Activated CD4-positive, alpha-beta memory T cell treated with anti-CD3 and anti-CD28 coated beads, Interleukin-2, amount 10 ng/mL, durations not matched to agents 7 days and 5 days (primary cell): ENCODE measurements at regions not wholly inside any gene's neighbourhood (a gene's known extent, or its start where the extent isn't known, plus 50 kb on each side); places are given as distances from the start of the nearest gene placed in this dataset.
"Not testable (repeated sequence)": the region's sequence is repeated elsewhere in the genome, so short reads cannot be mapped to it uniquely, and the experiment has no call there.

Experiments used
- CTCF ChIA-PET: fragments of 350-600 bp; sonication (Branson Sonifier 250); formaldehyde crosslinking; loops from one replicate; lab custom pipeline; 2021; ENCODE audit warnings: antibody characterized with exemption, inconsistent platforms; lab: Charles Lee
- POLR2A ChIA-PET: fragments of 350-600 bp; sonication (Branson Sonifier 250); formaldehyde crosslinking; loops from one replicate; lab custom pipeline; 2021; ENCODE audit warnings: antibody characterized with exemption; lab: Charles Lee
- DNase-seq: peaks from one replicate; pipeline ENCODE4 v3.0.0-alpha.2; 2020
- H3K27ac Mint-ChIP-seq: one replicate; pipeline ENCODE4 v1.8.0; 2021; ENCODE audit warnings: mild to moderate bottlenecking, mixed read lengths
- H3K27me3 Mint-ChIP-seq: one replicate; pipeline ENCODE4 v1.8.0; 2021; ENCODE audit warnings: mixed read lengths
- H3K36me3 Mint-ChIP-seq: one replicate; pipeline ENCODE4 v1.8.0; 2021; ENCODE audit warnings: low read depth, mixed read lengths
- H3K4me1 Mint-ChIP-seq: one replicate; pipeline ENCODE4 v1.8.0; 2021; ENCODE audit warnings: mixed read lengths
- H3K4me3 Mint-ChIP-seq: one replicate; pipeline ENCODE4 v1.8.0; 2021; ENCODE audit warnings: mild to moderate bottlenecking, mixed read lengths
- H3K9me3 Mint-ChIP-seq: one replicate; pipeline ENCODE4 v1.8.0; 2021; ENCODE audit warnings: mixed read lengths

DNA sequence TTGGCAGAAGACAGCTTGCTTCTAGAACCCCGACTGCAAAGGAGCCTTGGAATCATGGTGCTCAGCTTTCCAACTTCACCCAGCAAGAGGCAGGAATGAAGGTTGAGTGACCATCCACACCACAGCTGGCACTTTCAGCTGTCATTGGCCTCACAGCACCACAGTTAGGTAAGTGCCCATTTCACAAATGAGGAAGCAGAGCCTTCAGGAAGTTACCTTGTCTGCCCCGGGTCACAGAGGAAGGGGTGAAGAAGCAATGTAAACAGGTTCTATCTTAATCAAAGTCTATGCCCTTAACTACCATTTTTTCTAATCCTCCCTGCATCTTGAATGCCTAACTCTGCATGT lies 156.0 kb downstream of the GLUL start:
- H3K4me3 Mint-ChIP-seq = no peak overlapping the region
- H3K27me3 Mint-ChIP-seq = peaks cover 11% of the 10 kb centered on the region
- CTCF ChIA-PET = no interaction called here
- POLR2A ChIA-PET = interaction anchor here (1.5 kb wide), 1 partner anchor 13 kb away, joined by 4 read pairs; no protein-coding TSS in a partner anchor
- no peaks in the 10 kb centered on the region for H3K9me3 Mint-ChIP-seq
- no peaks in the 10 kb centered on the region for H3K36me3 Mint-ChIP-seq
- H3K27ac Mint-ChIP-seq = no peak overlapping the region
- peaks cover 3% of the 10 kb centered on the region for H3K4me1 Mint-ChIP-seq
- DNase-seq = no peak

DNA sequence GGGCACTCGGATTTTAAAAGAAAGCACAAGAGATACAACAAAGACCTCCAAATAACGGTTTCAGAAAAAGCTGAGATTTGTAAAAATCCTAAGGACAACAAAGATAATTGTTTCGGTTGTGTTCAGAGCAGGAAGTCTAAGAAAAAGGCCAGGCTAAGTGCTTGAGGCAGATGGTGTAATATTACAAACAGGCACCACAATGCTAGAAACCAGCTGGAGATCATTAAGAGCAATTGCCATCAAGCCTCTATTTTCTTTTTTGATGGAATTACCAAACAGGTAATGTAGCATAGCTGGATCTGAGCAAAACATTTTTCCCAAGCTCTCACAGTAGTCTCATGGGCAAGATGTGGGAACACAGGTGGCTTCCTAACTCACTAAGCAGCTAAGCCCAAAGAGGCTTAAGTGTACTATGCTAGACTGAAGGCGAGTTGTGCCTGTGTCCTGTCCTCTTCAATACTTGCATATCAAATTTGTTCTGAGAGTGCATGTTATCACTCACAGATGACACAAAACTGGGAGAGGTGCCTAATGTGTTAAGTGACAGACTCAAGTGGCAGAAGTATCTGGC lies 161.6 kb downstream of the GLUL start:
- no peaks in the 10 kb centered on the region for H3K36me3 Mint-ChIP-seq
- CTCF ChIA-PET = no interaction called here
- POLR2A ChIA-PET = no interaction called here
- H3K27ac Mint-ChIP-seq = no peak overlapping the region
- no peak overlapping the region for H3K4me3 Mint-ChIP-seq
- H3K4me1 Mint-ChIP-seq = no peaks in the 10 kb centered on the region
- DNase-seq = no peak
- H3K9me3 Mint-ChIP-seq = no peaks in the 10 kb centered on the region
- no peaks in the 10 kb centered on the region for H3K27me3 Mint-ChIP-seq

DNA sequence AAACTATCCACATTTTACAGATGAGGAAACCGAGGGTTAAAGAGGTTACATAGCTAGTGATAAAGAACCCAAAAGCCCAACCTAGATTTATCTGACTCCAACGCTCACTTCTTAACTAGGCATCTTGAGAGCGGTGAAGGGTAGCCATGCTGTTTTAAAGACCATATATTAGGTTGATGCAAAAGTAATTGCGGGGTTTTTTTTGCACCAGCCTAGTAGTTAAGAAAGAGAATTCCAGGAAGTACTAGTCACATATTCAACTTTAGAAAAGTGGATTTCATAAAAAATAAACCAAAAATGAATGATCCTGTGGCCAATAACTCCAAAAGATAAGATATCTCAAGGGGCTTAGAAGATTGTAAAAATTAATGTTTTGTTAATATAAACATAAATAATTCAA lies 162.1 kb downstream of the GLUL start:
- no peak for DNase-seq
- CTCF ChIA-PET = no interaction called here
- no peaks in the 10 kb centered on the region for H3K4me1 Mint-ChIP-seq
- H3K4me3 Mint-ChIP-seq = no peak overlapping the region
- POLR2A ChIA-PET = no interaction called here
- H3K9me3 Mint-ChIP-seq = no peaks in the 10 kb centered on the region
- H3K36me3 Mint-ChIP-seq = no peaks in the 10 kb centered on the region
- H3K27ac Mint-ChIP-seq = no peak overlapping the region
- no peaks in the 10 kb centered on the region for H3K27me3 Mint-ChIP-seq

DNA sequence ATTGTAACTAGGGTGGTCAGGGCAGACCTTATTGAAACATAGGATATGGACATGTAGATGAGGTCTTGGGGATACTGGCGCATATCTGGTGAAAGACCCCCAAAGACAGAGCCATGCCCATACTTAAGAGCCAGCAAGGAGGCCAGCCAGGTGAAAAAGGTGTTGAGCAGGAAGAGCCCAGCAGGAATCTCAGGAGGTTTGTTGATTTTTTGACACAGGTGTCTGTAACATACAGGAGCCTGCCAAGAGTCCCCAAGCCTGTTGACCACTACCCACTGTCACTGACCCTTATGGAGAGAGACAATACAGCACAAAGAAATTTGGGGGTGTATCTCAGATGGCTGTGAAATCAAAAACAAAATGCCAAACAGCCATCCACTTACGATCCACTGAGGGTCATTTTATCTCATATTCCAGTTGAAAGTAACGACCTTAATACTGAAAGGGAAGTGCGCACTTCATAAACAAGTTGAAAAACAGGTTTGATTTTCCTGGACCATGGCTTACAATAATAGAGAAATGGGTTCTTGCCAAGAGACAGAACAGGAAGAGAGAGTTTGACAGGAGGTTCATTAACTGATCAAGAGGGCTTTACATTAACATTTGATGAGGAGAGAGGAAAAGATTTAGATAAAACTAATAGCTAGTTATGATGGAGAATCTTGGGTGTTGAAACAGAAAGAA lies 163.6 kb downstream of the GLUL start:
- Mint-ChIP-seq H3K4me3 (no peak overlapping the region), H3K27ac (no peak overlapping the region), H3K36me3 (no peaks in the 10 kb centered on the region), H3K9me3 (no peaks in the 10 kb centered on the region), H3K4me1 (no peaks in the 10 kb centered on the region), H3K27me3 (peaks cover 7% of the 10 kb centered on the region)
- ChIA-PET CTCF (interaction anchor here (0.6 kb wide), 1 partner anchor 291 kb away, joined by 3 read pairs; no protein-coding TSS in a partner anchor), POLR2A (no interaction called here)
- no peak for DNase-seq

DNA sequence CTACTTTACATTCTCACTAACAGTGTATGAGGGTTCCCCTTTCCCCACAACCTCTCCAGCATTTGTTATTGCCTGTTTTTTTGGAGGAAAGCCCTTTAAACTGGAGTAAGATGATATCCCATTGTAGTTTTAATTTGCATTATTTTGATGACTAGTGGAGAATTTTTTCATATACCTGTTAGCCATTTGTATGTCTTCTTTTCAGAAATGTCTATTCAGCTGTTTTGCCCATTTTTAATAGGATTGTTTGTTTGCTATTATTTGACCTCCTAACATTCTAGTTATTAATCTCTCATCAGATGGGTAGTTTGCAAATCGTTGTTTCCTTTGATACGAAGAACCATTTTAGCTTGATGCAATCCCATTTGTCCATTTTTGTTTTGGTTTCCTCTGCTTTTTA lies 165.0 kb downstream of the GLUL start:
- Mint-ChIP-seq H3K27me3 (peaks cover 14% of the 10 kb centered on the region), H3K36me3 (peaks cover 7% of the 10 kb centered on the region), H3K27ac (no peak overlapping the region), H3K4me1 (no peaks in the 10 kb centered on the region), H3K9me3 (peaks cover 8% of the 10 kb centered on the region), H3K4me3 (no peak overlapping the region)
- ChIA-PET POLR2A (no interaction called here), CTCF (interaction anchor here (1.4 kb wide), 1 partner anchor 142 kb away, joined by 3 read pairs; no protein-coding TSS in a partner anchor)
- no peak for DNase-seq

DNA sequence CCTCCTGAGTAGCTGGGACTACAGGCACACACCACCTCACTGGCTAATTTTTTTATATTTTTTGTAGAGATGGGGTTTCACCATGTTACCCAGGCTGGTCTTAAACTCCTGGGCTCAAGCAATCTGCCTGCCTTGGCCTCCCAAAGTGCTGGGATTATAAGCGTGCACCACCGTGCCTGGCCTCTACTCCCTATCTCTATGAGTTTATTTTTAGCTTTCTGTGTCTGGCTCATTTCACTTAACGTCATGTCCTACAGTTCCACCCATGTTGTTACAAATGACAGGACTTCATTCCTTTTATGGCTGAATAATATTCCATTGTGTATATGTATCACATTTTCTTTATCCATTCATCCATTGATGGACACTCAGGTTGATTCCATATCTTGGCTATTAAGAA lies 164.2 kb upstream of the ZNF648 start:
- CTCF ChIA-PET = interaction anchor here (1.4 kb wide), 1 partner anchor 141 kb away, joined by 3 read pairs; no protein-coding TSS in a partner anchor
- POLR2A ChIA-PET, H3K4me3 Mint-ChIP-seq, H3K4me1 Mint-ChIP-seq, DNase-seq, H3K9me3 Mint-ChIP-seq, H3K27ac Mint-ChIP-seq, H3K36me3 Mint-ChIP-seq: not testable (repeated sequence)
- H3K27me3 Mint-ChIP-seq = peaks cover 18% of the 10 kb centered on the region

DNA sequence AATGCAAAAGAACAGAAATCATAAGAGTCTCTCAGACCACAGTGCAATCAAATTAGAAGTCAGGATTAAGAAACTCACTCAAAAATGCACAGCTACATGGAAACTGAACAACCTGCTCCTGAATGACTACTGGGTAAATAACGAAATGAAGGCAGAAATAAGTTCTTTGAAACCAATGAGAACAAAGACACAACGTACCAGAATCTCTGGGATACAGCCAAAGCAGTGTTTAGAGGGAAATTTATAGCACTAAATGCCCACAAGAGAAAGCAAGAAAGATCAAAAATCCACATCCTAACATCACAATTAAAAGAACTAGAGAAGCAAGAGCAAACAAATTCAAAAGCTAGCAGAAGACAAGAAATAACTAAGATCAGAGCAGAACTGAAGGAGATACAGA lies 160.5 kb upstream of the ZNF648 start:
- POLR2A ChIA-PET, H3K36me3 Mint-ChIP-seq, H3K27ac Mint-ChIP-seq, H3K4me3 Mint-ChIP-seq, H3K4me1 Mint-ChIP-seq, CTCF ChIA-PET, DNase-seq: not testable (repeated sequence)
- Mint-ChIP-seq H3K27me3 (peaks cover 27% of the 10 kb centered on the region), H3K9me3 (peaks cover 15% of the 10 kb centered on the region)

DNA sequence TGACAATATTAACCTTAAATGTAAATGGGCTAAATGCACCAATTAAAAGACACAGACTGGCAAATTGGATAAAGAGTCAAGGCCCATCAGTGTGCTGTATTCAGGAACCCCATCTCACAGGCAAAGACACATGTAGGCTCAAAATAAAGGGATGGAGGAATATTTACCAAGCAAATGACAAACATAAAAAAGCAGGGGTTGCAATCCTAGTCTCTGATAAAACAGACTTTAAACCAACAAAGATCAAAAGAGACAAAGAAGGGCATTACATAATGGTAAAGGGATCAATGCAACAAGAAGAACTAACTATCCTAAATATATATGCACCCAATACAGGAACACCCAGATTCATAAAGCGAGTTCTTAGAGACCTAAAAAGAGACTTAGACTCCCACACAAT lies 159.9 kb upstream of the ZNF648 start:
- DNase-seq, H3K4me1 Mint-ChIP-seq, CTCF ChIA-PET, H3K4me3 Mint-ChIP-seq, POLR2A ChIA-PET, H3K27ac Mint-ChIP-seq, H3K36me3 Mint-ChIP-seq: not testable (repeated sequence)
- Mint-ChIP-seq H3K9me3 (peaks cover 15% of the 10 kb centered on the region), H3K27me3 (peaks cover 31% of the 10 kb centered on the region)

DNA sequence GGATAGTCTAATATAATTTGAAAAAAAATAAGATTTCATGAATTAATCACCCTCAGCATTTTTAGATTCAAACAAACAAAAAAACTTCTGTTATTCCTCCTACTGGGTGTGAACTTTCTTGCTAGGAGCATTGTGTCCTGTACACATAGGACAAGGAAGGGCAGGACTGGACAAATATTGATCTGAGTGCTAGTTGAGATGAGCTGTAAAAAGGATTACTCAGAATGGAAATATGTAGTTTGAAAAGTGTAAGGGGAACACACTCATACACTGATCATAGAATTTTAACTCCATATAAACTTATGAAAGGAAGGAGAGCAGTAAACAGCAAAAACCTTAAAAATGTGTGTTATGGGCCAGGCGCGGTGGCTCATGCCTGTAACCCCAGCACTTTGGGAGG lies 156.5 kb upstream of the ZNF648 start:
- peaks cover 27% of the 10 kb centered on the region for H3K27me3 Mint-ChIP-seq
- no peak overlapping the region for H3K27ac Mint-ChIP-seq
- H3K36me3 Mint-ChIP-seq = peaks cover 7% of the 10 kb centered on the region

DNA sequence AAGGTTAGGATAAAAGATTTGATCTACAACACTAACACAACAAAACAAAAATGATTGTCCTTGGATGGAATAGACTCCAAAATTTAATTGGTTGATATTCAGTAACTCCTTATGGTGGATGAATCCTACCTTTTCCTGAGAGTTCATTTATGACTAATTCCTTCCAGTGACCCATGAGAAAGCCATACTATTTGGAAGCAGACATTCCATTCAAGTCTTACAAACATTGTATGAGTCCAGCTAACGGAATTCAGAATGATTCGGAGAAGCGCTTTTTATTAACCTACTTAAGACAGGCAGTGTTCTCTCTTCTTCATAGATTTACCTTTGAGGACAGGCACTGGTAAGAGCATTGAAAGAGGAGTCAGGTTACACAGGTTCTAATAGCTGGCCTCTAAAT lies 155.6 kb upstream of the ZNF648 start:
- Mint-ChIP-seq H3K4me3 (no peak overlapping the region), H3K36me3 (peaks cover 4% of the 10 kb centered on the region), H3K9me3 (peaks cover 11% of the 10 kb centered on the region), H3K4me1 (no peaks in the 10 kb centered on the region), H3K27ac (no peak overlapping the region), H3K27me3 (peaks cover 24% of the 10 kb centered on the region)
- ChIA-PET CTCF (no interaction called here), POLR2A (no interaction called here)
- no peak for DNase-seq

More for the DNA sequence above, 156.5 kb upstream of the ZNF648 start:
- POLR2A ChIA-PET = no interaction called here
- CTCF ChIA-PET = no interaction called here
- H3K9me3 Mint-ChIP-seq = peaks cover 15% of the 10 kb centered on the region
- DNase-seq = no peak
- H3K4me3 Mint-ChIP-seq = no peak overlapping the region
- H3K4me1 Mint-ChIP-seq = no peaks in the 10 kb centered on the region

DNA sequence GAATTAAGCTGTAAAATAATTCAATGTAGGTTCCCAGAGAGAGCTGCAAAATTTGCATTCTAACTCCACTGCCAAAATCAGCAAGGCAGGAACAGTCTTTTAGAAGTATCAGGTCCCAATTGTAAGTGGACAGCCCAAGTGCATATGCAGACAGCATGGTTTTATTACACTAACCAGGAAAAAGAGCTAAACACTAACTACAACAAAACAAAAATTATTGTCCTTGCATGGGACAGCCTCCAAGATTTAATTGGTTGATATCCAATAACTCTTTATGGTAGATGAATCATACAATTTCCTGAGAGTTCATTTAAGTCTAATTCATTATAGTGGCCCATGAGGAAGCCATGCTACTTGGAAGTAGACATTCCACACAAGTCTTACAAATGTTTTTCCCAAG lies 154.3 kb upstream of the ZNF648 start:
- ChIA-PET CTCF (no interaction called here), POLR2A (no interaction called here)
- H3K4me3 Mint-ChIP-seq = no peak overlapping the region
- H3K27ac Mint-ChIP-seq = no peak overlapping the region
- H3K27me3 Mint-ChIP-seq = peaks cover 16% of the 10 kb centered on the region
- no peaks in the 10 kb centered on the region for H3K4me1 Mint-ChIP-seq
- no peaks in the 10 kb centered on the region for H3K36me3 Mint-ChIP-seq
- no peak for DNase-seq
- H3K9me3 Mint-ChIP-seq = peaks cover 5% of the 10 kb centered on the region

DNA sequence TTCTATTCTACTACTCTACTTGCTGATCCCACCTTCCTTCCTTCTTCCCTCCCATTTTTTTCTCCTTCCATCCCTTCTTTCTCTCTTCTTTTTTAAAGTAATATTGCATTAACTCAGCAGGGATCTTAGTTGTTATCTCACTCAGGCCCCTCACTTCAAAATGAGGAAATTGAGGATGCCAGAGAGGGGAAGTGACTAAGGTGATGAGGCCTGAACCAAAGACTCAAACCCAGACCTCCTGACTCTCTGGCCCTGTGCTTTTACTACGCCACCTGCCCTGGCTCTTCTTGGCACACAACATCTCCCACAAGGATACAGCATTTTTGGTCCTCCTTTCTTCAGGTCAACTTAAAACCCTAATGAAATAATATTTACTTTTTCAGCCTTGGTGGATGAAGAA lies 151.7 kb upstream of the ZNF648 start:
- Mint-ChIP-seq H3K27me3 (peaks cover 10% of the 10 kb centered on the region), H3K27ac (no peak overlapping the region), H3K4me3 (no peak overlapping the region), H3K9me3 (peaks cover 2% of the 10 kb centered on the region), H3K36me3 (no peaks in the 10 kb centered on the region), H3K4me1 (no peaks in the 10 kb centered on the region)
- no peak for DNase-seq
- CTCF ChIA-PET = no interaction called here
- POLR2A ChIA-PET = no interaction called here

DNA sequence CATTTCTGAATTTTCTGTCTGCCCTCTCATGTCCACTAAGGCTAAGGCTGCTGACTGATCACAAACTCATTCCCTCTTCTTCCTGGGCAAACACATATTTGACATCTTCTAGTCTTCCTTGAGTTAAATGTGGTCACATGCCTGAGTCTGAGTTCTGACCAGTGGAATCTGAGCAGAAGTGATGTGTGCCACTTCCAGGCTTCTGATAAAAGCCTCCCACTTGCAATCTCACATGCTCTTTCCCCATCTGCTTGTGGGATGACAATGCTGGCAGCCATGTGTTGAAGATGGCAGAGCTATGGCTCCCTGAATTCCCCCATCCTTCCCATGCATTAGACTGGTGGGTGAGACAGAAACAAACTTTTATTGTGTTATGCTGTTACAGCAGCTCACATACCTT lies 149.9 kb upstream of the ZNF648 start:
- CTCF ChIA-PET = no interaction called here
- no peak overlapping the region for H3K4me3 Mint-ChIP-seq

DNA sequence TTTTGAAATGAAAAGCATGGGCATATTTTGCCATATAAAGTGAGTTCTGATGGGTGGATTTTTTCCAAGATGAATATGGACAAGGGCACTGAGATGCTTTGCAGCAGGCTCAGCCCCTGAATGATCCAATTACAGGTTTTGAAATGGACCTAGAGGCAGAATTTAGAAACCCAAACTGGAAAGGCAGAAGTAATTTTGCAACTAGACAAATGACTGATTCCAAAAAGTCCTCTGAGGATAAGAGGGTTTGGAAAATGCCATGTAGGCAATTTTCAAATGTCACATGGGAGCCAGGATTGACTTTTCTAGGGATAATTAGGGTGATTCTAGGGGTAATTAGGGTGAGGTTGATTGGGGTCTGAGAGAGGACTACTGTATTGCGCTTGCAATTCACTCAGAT lies 148.9 kb upstream of the ZNF648 start:
- no peaks in the 10 kb centered on the region for H3K9me3 Mint-ChIP-seq

More for the DNA sequence above, 149.9 kb upstream of the ZNF648 start:
- H3K27ac Mint-ChIP-seq = no peak overlapping the region
- peaks cover 3% of the 10 kb centered on the region for H3K27me3 Mint-ChIP-seq
- POLR2A ChIA-PET = no interaction called here
- H3K9me3 Mint-ChIP-seq = no peaks in the 10 kb centered on the region
- no peak for DNase-seq
- no peaks in the 10 kb centered on the region for H3K4me1 Mint-ChIP-seq
- H3K36me3 Mint-ChIP-seq = no peaks in the 10 kb centered on the region

More for the DNA sequence above, 148.9 kb upstream of the ZNF648 start:
- ChIA-PET CTCF (no interaction called here), POLR2A (no interaction called here)
- peaks cover 1% of the 10 kb centered on the region for H3K27me3 Mint-ChIP-seq
- no peaks in the 10 kb centered on the region for H3K36me3 Mint-ChIP-seq
- H3K27ac Mint-ChIP-seq = no peak overlapping the region
- H3K4me3 Mint-ChIP-seq = no peak overlapping the region
- no peak for DNase-seq
- peaks cover 4% of the 10 kb centered on the region for H3K4me1 Mint-ChIP-seq
